SIG-M5 treated with dmso at 0.1 percent for 504 hours (cell line): ENCODE measurements at regions not wholly inside any gene's neighbourhood (a gene's known extent, or its start where the extent isn't known, plus 50 kb on each side); places are given as distances from the start of the nearest gene placed in this dataset.

ENCODE experiments used
- DNase-seq: peaks from one replicate; lab custom pipeline; 2025; ENCODE audit not compliant: unreplicated experiment; lab: John Stamatoyannopoulos, UW

GRCh38 chr21:16011719-16012118 is 281.9 kb downstream of the USP25 start:
- no peak for DNase-seq

GRCh38 chr21:16013570-16013969 is 283.8 kb downstream of the USP25 start:
- no peak for DNase-seq

GRCh38 chr21:16020878-16021277 is 291.1 kb downstream of the USP25 start:
- no peak for DNase-seq

- DNase-seq = no peak
Observed at GRCh38 chr21:16022116-16022515, 292.3 kb downstream of the USP25 start.

GRCh38 chr21:16022921-16023320 is 293.1 kb downstream of the USP25 start:
- DNase-seq = no peak

GRCh38 chr21:16028142-16028541 is 298.4 kb downstream of the USP25 start:
- DNase-seq = no peak

GRCh38 chr21:16028941-16029464 is 299.2 kb downstream of the USP25 start:
- no peak for DNase-seq

GRCh38 chr21:16033193-16033592 is 303.4 kb downstream of the USP25 start:
- DNase-seq = no peak

GRCh38 chr21:16034446-16035190 is 304.8 kb downstream of the USP25 start:
- no peak for DNase-seq

- peak; percentile 2 for DNase-seq
Observed at GRCh38 chr21:16037421-16037955, 307.7 kb downstream of the USP25 start.

GRCh38 chr21:16040601-16041000 is 310.8 kb downstream of the USP25 start:
- no peak for DNase-seq

GRCh38 chr21:16044676-16045075 is 314.9 kb downstream of the USP25 start:
- no peak for DNase-seq

GRCh38 chr21:16046656-16047330 is 317.0 kb downstream of the USP25 start:
- DNase-seq = no peak

- DNase-seq = no peak
Observed at GRCh38 chr21:16047904-16048303, 318.1 kb downstream of the USP25 start.

- DNase-seq = no peak
Observed at GRCh38 chr21:16055014-16055413, 325.2 kb downstream of the USP25 start.

- no peak for DNase-seq
Observed at GRCh38 chr21:16058896-16059295, 329.1 kb downstream of the USP25 start.

- no peak for DNase-seq
Observed at GRCh38 chr21:16059981-16060380, 330.2 kb downstream of the USP25 start.

GRCh38 chr21:16061194-16061593 is 331.4 kb downstream of the USP25 start:
- no peak for DNase-seq

- DNase-seq = no peak
Observed at GRCh38 chr21:16069178-16070112, 339.7 kb downstream of the USP25 start.

GRCh38 chr21:16070207-16070651 is 340.4 kb downstream of the USP25 start:
- DNase-seq = no peak

- DNase-seq = no peak
Observed at GRCh38 chr21:16071092-16071491, 341.3 kb downstream of the USP25 start.
